Pancreas (tissue), 10 donors: ENCODE measurements at regions not wholly inside any gene's neighbourhood (a gene's known extent, or its start where the extent isn't known, plus 50 kb on each side); places are given as distances from the start of the nearest gene placed in this dataset.
"Not testable (repeated sequence)": the region's sequence is repeated elsewhere in the genome, so short reads cannot be mapped to it uniquely, and the experiment has no call there.

ENCODE experiments used
- ATAC-seq, 4 donors: fragments of 200-7000 bp; cut with Tn5 transposase; one replicate each; pipeline versions ENCODE4 v1.8.0 to v1.9.1; 2020; ENCODE audit warnings: mild to moderate bottlenecking in 4 of 4, moderate library complexity in 4 of 4
- DNase-seq, 6 donors: peaks; one replicate each; pipeline ENCODE4 v3.0.0-alpha.2; 2020
- FAIRE-seq: peaks from 2 replicates; lab custom pipeline; 2012; peaks lifted over from hg19 to GRCh38; lab: Jason Lieb, UNC
- H3K27ac ChIP-seq, 4 donors: fragments of 200-600 bp; sonication (generic); 1 replicate in 3 of 4; 2 replicates in 1 of 4; pipeline versions ENCODE4 v1.5.0 to v1.8.0; 2020
- H3K27me3 ChIP-seq, 4 donors: fragments of 200-600 bp; one replicate each; pipeline ENCODE4 v1.8.0; 2021
- H3K36me3 ChIP-seq, 3 donors: fragments of 200-600 bp; sonication (generic) in 1 of 3; one replicate each; pipeline versions ENCODE4 v1.5.0 to v1.8.0; 2020 to 2021
- H3K4me1 ChIP-seq, 3 donors: fragments of 200-600 bp; one replicate each; pipeline ENCODE4 v1.8.0; 2021
- H3K4me3 ChIP-seq, 4 donors: fragments of 200-600 bp; sonication (generic) in 2 of 4; one replicate each; pipeline versions ENCODE4 v1.5.0 to v1.8.0; 2020 to 2021
- H3K9me3 ChIP-seq, 4 donors: fragments of 200-600 bp; one replicate each; pipeline ENCODE4 v1.8.0; 2021
- WGBS, 2 donors: extraction: QIAGEN DNeasy Blood & Tissue Kit; methylation state at CpG; one replicate each; pipeline ENCODE4 v1.1.7; 2013; 5-methylcytosine and 5-hydroxymethylcytosine counted together
- intact Hi-C, 3 donors: fragments of 100-400 bp; cut with DNase I; formaldehyde crosslinking; loops; one replicate each; pipeline versions ENCODE4 v1.11.1 to v1.14.2; 2022
- TF ChIP-seq, protein P1 (sequence below), 4 donors: fragments of 200-600 bp; sonication (generic) in 3 of 4; IDR thresholded peaks; one replicate each; pipeline versions ENCODE4 v1.5.0 to v1.8.0; 2021; ENCODE audit warnings: antibody characterized with exemption in 4 of 4
- donor health status: healthy with polysubstance abuse.
- donor health status: DM: no; HTN: no; CAD: no; lungs with moderate emphysema.
- donor health status: DM: no; HTN: no; CAD: no.
- donor health status: control.
- donor health status: control.
- donor health status: Bipolar disorder and iron deficiency.
- donor health status: DM: yes; HTN: yes; CAD: no.
- donor health status: DM: no; HTN: no; CAD: no.
- donor health status: DM: no; HTN: no; CAD: no.
- donor health status: DM: yes; HTN: yes; CAD: no.

DNA sequence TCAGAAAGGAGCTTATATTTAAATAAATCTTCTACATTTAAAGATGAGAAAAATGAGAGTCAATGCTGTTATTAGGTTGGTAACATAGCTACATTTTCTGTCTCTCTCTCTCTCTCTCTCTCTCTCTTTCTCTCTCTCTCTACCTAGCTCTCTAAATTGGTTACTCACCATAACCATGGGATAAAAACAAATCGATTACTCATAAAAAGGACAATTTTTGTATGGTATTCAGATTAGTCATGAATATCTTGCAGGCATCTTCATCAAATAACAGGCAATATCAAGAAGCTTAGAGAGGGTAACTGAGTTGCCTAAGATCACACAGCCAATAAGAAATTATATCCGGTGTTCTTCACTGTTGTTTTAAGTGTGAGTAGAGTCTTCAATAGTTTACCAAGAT lies 81.8 kb upstream of the ALCAM start:
- no peaks in the 10 kb centered on the region for H3K4me1 ChIP-seq
- intact Hi-C loops: no loop called here
- H3K4me3 ChIP-seq: no peak overlapping the region
- no peaks in the 10 kb centered on the region for H3K36me3 ChIP-seq
- WGBS, 2 donors: 56 to 57% methylated on average over 2 of the region's 2 CpGs
- no peaks in the 10 kb centered on the region for H3K9me3 ChIP-seq
- no peak overlapping the region for H3K27ac ChIP-seq
- no peak for FAIRE-seq
- DNase-seq: no peak
- H3K27me3 ChIP-seq: no peaks in the 10 kb centered on the region
- TF ChIP-seq, protein P1, sequence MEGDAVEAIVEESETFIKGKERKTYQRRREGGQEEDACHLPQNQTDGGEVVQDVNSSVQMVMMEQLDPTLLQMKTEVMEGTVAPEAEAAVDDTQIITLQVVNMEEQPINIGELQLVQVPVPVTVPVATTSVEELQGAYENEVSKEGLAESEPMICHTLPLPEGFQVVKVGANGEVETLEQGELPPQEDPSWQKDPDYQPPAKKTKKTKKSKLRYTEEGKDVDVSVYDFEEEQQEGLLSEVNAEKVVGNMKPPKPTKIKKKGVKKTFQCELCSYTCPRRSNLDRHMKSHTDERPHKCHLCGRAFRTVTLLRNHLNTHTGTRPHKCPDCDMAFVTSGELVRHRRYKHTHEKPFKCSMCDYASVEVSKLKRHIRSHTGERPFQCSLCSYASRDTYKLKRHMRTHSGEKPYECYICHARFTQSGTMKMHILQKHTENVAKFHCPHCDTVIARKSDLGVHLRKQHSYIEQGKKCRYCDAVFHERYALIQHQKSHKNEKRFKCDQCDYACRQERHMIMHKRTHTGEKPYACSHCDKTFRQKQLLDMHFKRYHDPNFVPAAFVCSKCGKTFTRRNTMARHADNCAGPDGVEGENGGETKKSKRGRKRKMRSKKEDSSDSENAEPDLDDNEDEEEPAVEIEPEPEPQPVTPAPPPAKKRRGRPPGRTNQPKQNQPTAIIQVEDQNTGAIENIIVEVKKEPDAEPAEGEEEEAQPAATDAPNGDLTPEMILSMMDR (IDR thresholded peaks at IDR 0.05): no peak
- no peak for ATAC-seq

DNA sequence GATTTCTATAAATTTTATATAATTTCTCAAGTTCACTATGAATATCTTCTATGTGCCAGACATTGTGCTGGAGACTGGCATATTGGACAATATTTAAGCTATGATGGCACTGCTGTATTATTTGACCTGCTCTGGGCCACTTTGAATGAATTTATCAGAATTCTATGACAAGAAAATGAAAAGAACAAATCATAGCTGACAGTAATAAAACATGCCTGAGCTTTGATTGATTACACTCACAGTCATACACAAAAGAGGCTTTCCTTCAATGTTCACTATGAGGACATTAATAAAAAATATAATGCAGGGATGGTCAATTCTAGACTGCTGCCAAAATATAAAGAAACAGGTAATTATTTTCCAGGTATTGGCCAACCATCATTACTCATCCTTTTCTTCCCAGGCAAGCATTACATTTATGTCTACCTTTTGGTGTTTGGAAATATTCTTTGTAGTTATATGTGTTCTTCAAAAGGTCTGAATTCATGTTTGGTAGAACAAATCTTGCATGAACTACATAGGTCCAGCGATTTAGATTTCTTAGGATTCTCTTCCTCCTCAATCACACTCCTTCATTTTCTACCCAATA lies 81.0 kb upstream of the ALCAM start:
- no peak overlapping the region for H3K4me3 ChIP-seq
- H3K4me1 ChIP-seq: no peaks in the 10 kb centered on the region
- TF ChIP-seq, protein P1 (IDR thresholded peaks at IDR 0.05): no peak
- ATAC-seq (no peak), FAIRE-seq (no peak), DNase-seq (no peak)
- no peaks in the 10 kb centered on the region for H3K27me3 ChIP-seq
- intact Hi-C loops: no loop called here
- H3K36me3 ChIP-seq: no peaks in the 10 kb centered on the region
- 74 to 88% methylated on average over 1 of the region's 1 CpG for WGBS, 2 donors
- H3K9me3 ChIP-seq: no peaks in the 10 kb centered on the region
- no peak overlapping the region for H3K27ac ChIP-seq

DNA sequence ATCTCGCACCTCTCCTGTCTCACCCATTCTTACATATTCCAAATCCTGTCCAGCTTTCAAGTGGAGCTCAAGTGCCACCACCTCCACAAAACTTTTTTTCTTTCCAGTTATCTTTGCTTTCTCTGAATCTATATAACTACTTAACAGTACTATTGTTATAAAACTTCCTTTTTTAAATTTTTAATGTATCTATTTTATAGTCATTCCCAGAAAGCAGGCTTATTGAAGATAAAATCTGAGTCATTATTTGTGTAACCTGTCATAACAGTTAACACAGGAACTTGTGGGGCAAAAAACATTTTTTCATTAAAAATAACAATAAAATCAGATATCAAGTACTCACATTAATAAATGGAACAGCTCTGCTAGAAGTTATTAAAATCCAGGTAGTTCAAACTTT lies 73.3 kb upstream of the ALCAM start:
- no peaks in the 10 kb centered on the region for H3K36me3 ChIP-seq
- no peak for FAIRE-seq
- H3K27ac ChIP-seq: no peak overlapping the region
- H3K27me3 ChIP-seq: no peaks in the 10 kb centered on the region
- no peak for DNase-seq
- H3K9me3 ChIP-seq: no peaks in the 10 kb centered on the region
- TF ChIP-seq, protein P1 (IDR thresholded peaks at IDR 0.05): no peak
- ATAC-seq: no peak
- no peaks in the 10 kb centered on the region for H3K4me1 ChIP-seq
- no peak overlapping the region for H3K4me3 ChIP-seq
- WGBS, 2 donors: 88 to 96% methylated on average over 1 of the region's 1 CpG
- intact Hi-C loops: no loop called here

DNA sequence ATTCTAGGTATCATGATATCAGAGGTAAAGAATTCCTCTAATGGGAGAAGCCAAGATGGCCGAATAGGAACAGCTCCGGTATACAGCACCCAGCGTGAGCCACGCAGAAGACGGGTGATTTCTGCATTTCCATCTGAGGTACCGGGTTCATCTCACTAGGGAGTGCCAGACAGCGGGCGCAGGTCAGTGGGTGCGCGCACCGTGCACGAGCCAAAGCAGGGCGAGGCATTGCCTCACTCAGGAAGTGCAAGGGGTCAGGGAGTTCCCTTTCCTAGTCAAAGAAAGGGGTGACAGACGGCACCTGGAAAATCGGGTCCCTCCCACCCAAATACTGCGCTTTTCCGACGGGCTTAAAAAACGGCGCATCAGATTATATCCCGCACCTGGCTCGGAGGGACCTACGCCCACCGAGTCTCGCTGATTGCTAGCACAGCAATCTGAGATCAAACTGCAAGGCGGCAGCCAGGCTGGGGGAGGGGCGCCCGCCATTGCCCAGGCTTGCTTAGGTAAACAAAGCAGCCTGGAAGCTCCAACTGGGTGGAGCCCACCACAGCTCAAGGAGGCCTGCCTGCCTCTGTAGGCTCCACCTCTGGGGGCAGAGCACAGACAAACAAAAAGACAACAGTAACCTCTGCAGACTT lies 70.4 kb upstream of the ALCAM start:
- intact Hi-C loops, H3K27ac ChIP-seq, ATAC-seq, DNase-seq, H3K4me3 ChIP-seq, H3K9me3 ChIP-seq, FAIRE-seq, H3K4me1 ChIP-seq, H3K27me3 ChIP-seq, H3K36me3 ChIP-seq: not testable (repeated sequence)
- WGBS, 2 donors: 80 to 82% methylated on average over 24 to 28 of the region's 28 CpGs

DNA sequence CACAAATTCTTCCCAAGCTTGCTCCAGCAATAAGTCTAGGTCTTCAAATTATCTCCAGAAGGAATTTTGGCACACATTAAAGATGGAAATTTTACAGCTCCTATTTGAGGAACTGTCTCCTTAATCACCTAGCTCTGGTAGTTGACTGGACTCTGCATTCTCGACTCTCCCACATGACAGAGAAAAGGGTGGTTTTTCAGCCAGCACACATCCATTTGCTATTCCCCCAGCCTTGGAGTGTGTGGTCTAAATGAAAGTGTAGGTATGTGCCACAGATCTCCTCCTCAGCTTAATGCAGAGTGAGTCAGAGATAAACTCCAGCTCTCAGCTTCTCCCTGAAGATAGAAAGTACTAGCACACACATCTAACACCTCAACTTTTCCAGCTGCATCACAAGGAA lies 62.2 kb upstream of the ALCAM start:
- no peaks in the 10 kb centered on the region for H3K9me3 ChIP-seq
- intact Hi-C loops: no loop called here
- ATAC-seq: no peak
- H3K36me3 ChIP-seq: no peaks in the 10 kb centered on the region
- H3K27ac ChIP-seq: no peak overlapping the region
- 48 to 54% methylated on average over 1 of the region's 1 CpG for WGBS, 2 donors
- no peak for FAIRE-seq
- H3K27me3 ChIP-seq: no peaks in the 10 kb centered on the region
- TF ChIP-seq, protein P1 (IDR thresholded peaks at IDR 0.05): no peak
- no peaks in the 10 kb centered on the region for H3K4me1 ChIP-seq
- no peak overlapping the region for H3K4me3 ChIP-seq
- DNase-seq: no peak
